ENCODE measurements at regions not wholly inside any gene's neighbourhood (a gene's known extent, or its start where the extent isn't known, plus 50 kb on each side); places are given as distances from the start of the nearest gene placed in this dataset.

- no peak overlapping the region for H3K4me2 ChIP-seq (ENCODE audit: control insufficient read depth, insufficient read depth)
- H3K9me3 ChIP-seq (replicated peaks; ENCODE audit: control insufficient read depth, insufficient read depth, low read length): no peaks in the 10 kb centered on the region
These were observed 172.7 kb upstream of the SERPINE2 start for GRCh38 chr2:224211791-224212190.

GRCh38 chr2:224211181-224211480, 172.0 kb upstream of the SERPINE2 start:
- no peaks in the 10 kb centered on the region; a peak in 1 of 4 replicates for H3K27me3 ChIP-seq (replicated peaks in 1 of 2; ENCODE audit: control insufficient read depth in 2 of 2, insufficient read depth in 2 of 2, low read length in 1 of 2)
- no peak for DNase-seq (ENCODE audit: low read depth, low spot score)
- in situ Hi-C loops (cut with MboI): no loop called here
- intact Hi-C loops (cut with micrococcal nuclease; ENCODE audit: unreplicated experiment): no loop called here
- ChIA-PET POLR2A (no interaction called here), CTCF (interaction anchor here (1.4 kb wide), 1 partner anchor 218 kb away, joined by 5 read pairs; no protein-coding TSS in a partner anchor), RAD21 (ENCODE audit: unreplicated experiment) (no interaction called here), SMC1A (ENCODE audit: uncharacterized antibody, unreplicated experiment) (no interaction called here)
- no peaks in the 10 kb centered on the region for H3K79me2 ChIP-seq (ENCODE audit: control insufficient read depth, insufficient read depth, low read length)
- no TSS peak for BruUV-seq (replicated peaks)
- H3K9ac ChIP-seq (ENCODE audit: control insufficient read depth, insufficient read depth, low read length): no peak overlapping the region
- ATAC-seq: no peak
- H4K20me1 ChIP-seq (ENCODE audit: control insufficient read depth, insufficient read depth): no peaks in the 10 kb centered on the region
- H3K27ac ChIP-seq (ENCODE audit: control insufficient read depth, insufficient read depth): no peak overlapping the region
- FAIRE-seq: no peak
- no peak overlapping the region for H2AFZ ChIP-seq (ENCODE audit: control insufficient read depth, low read depth, low read length)
- H3K36me3 ChIP-seq (ENCODE audit: control insufficient read depth in 2 of 2, insufficient read depth in 2 of 2, low read length in 1 of 2): no peaks in the 10 kb centered on the region
- H3K9me3 ChIP-seq (replicated peaks; ENCODE audit: control insufficient read depth, insufficient read depth, low read length): no peaks in the 10 kb centered on the region
- H3K4me3 ChIP-seq: no peak overlapping the region
- H3K4me2 ChIP-seq (ENCODE audit: control insufficient read depth, insufficient read depth): no peak overlapping the region
- no peaks in the 10 kb centered on the region for H3K4me1 ChIP-seq (ENCODE audit: control insufficient read depth, insufficient read depth, low read length)
- TF ChIP-seq TCF12 (IDR thresholded peaks at IDR 0.05; ENCODE audit: low read depth, low read length): no peak
- TF ChIP-seq SIN3A (IDR thresholded peaks at IDR 0.05; ENCODE audit: low read depth, low read length): no peak
- TF ChIP-seq ZNF207 (IDR thresholded peaks at IDR 0.05; ENCODE audit: borderline replicate concordance): no peak
- TF ChIP-seq NKRF (conservative IDR thresholded peaks at IDR 0.05): no peak
- TF ChIP-seq SREBF1 (IDR thresholded peaks at IDR 0.05; ENCODE audit: low read length): no peak
- no peak for TF ChIP-seq SRF (IDR thresholded peaks at IDR 0.05; ENCODE audit: low read depth in 2 of 2, low read length in 2 of 2)
- TF ChIP-seq RUNX3 (IDR thresholded peaks at IDR 0.05; ENCODE audit: low read length): no peak
- TF ChIP-seq MTA2 (IDR thresholded peaks at IDR 0.05; ENCODE audit: low read depth): no peak
- TF ChIP-seq, protein P1, sequence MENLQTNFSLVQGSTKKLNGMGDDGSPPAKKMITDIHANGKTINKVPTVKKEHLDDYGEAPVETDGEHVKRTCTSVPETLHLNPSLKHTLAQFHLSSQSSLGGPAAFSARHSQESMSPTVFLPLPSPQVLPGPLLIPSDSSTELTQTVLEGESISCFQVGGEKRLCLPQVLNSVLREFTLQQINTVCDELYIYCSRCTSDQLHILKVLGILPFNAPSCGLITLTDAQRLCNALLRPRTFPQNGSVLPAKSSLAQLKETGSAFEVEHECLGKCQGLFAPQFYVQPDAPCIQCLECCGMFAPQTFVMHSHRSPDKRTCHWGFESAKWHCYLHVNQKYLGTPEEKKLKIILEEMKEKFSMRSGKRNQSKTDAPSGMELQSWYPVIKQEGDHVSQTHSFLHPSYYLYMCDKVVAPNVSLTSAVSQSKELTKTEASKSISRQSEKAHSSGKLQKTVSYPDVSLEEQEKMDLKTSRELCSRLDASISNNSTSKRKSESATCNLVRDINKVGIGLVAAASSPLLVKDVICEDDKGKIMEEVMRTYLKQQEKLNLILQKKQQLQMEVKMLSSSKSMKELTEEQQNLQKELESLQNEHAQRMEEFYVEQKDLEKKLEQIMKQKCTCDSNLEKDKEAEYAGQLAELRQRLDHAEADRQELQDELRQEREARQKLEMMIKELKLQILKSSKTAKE (IDR thresholded peaks at IDR 0.05; ENCODE audit: low read depth, poor library complexity, severe bottlenecking): no peak
- TF ChIP-seq NFYB (IDR thresholded peaks at IDR 0.05; ENCODE audit: insufficient read depth, low read depth, low read length): no peak
- TF ChIP-seq NBN (IDR thresholded peaks at IDR 0.05): no peak

More at GRCh38 chr2:224211791-224212190, 172.7 kb upstream of the SERPINE2 start:
- WGBS (ENCODE audit: insufficient coverage, insufficient replicate concordance, low lambda C conversion rate, missing lambda C conversion rate): 54% methylated on average over 4 of the region's 4 CpGs
- SMC1A ChIA-PET (ENCODE audit: uncharacterized antibody, unreplicated experiment): no interaction called here
- FAIRE-seq: no peak
- RAD21 ChIA-PET (ENCODE audit: unreplicated experiment): interaction anchor here (0.6 kb wide), 1 partner anchor 73 kb away, joined by 3 read pairs; no protein-coding TSS in a partner anchor
- Histone ChIP-seq H2AFZ (ENCODE audit: control insufficient read depth, low read depth, low read length) (no peak overlapping the region), H3K4me3 (no peak overlapping the region), H3K27me3 (replicated peaks in 1 of 2; ENCODE audit: control insufficient read depth in 2 of 2, insufficient read depth in 2 of 2, low read length in 1 of 2) (no peaks in the 10 kb centered on the region; a peak in 1 of 4 replicates), H3K27ac (ENCODE audit: control insufficient read depth, insufficient read depth) (no peak overlapping the region), H3K36me3 (ENCODE audit: control insufficient read depth in 2 of 2, insufficient read depth in 2 of 2, low read length in 1 of 2) (no peaks in the 10 kb centered on the region), H4K20me1 (ENCODE audit: control insufficient read depth, insufficient read depth) (no peaks in the 10 kb centered on the region), H3K4me1 (ENCODE audit: control insufficient read depth, insufficient read depth, low read length) (no peaks in the 10 kb centered on the region), H3K79me2 (ENCODE audit: control insufficient read depth, insufficient read depth, low read length) (no peaks in the 10 kb centered on the region), H3K9ac (ENCODE audit: control insufficient read depth, insufficient read depth, low read length) (no peak overlapping the region)
- BruUV-seq (replicated peaks): no TSS peak
- in situ Hi-C loops (cut with MboI): no loop called here
- no peak for ATAC-seq
- intact Hi-C loops (cut with micrococcal nuclease; ENCODE audit: unreplicated experiment): no loop called here
- TF ChIP-seq RAD51 (IDR thresholded peaks at IDR 0.05): no peak
- TF ChIP-seq MXI1 (IDR thresholded peaks at IDR 0.05; ENCODE audit: low read depth, low read length): no peak
- TF ChIP-seq HCFC1 (IDR thresholded peaks at IDR 0.05; ENCODE audit: low read length): no peak
- TF ChIP-seq ZNF384 (IDR thresholded peaks at IDR 0.05; ENCODE audit: borderline replicate concordance, low read depth, low read length): no peak
- TF ChIP-seq BHLHE40 (IDR thresholded peaks at IDR 0.05; ENCODE audit: borderline replicate concordance in 1 of 2, low read depth in 2 of 2, low read length in 1 of 2): no peak
- no peak for TF ChIP-seq ATF3 (IDR thresholded peaks at IDR 0.05; ENCODE audit: borderline replicate concordance, extremely low read depth, low read depth, low read length)
- no peak for TF ChIP-seq RB1 (IDR thresholded peaks at IDR 0.05; ENCODE audit: borderline replicate concordance)
- no peak for TF ChIP-seq MYC (IDR thresholded peaks at IDR 0.05; ENCODE audit: insufficient read depth, insufficient read length, insufficient replicate concordance, low read length, severe bottlenecking)
- TF ChIP-seq TBL1XR1 (IDR thresholded peaks at IDR 0.05; ENCODE audit: low read depth, low read length): no peak
- TF ChIP-seq ETV6 (conservative IDR thresholded peaks at IDR 0.05 in 1 of 2, IDR thresholded peaks at IDR 0.05 in 1 of 2; ENCODE audit: borderline replicate concordance in 1 of 2, low read depth in 1 of 2): no peak
- POLR2A ChIA-PET: no interaction called here
- CTCF ChIA-PET: no interaction called here
- no peak for DNase-seq (ENCODE audit: low read depth, low spot score)

All from GM12878 (cell line).